GM18517 (cell line): ENCODE measurements at regions not wholly inside any gene's neighbourhood (a gene's known extent, or its start where the extent isn't known, plus 50 kb on each side); places are given as distances from the start of the nearest gene placed in this dataset.
"Not testable (repeated sequence)": the region's sequence is repeated elsewhere in the genome, so short reads cannot be mapped to it uniquely, and the experiment has no call there.

ENCODE experiments used
- ATAC-seq: cut with Tn5 transposase; IDR thresholded peaks from one replicate; pipeline ENCODE4 v1.9.1; 2021; ENCODE audit warnings: mild to moderate bottlenecking, moderate library complexity; ENCODE audit not compliant: unreplicated experiment

GRCh38 chr12:83971781-83972180, 940.8 kb downstream of the SLC6A15 start:
- no peak for ATAC-seq

GRCh38 chr12:83960767-83961166, 951.8 kb downstream of the SLC6A15 start:
- ATAC-seq: no peak

- no peak for ATAC-seq
Measured at GRCh38 chr12:83958997-83959396, 953.6 kb downstream of the SLC6A15 start.

GRCh38 chr12:83954956-83955601, 957.5 kb downstream of the SLC6A15 start:
- ATAC-seq: no peak

GRCh38 chr12:83954071-83954789, 958.4 kb downstream of the SLC6A15 start:
- no peak for ATAC-seq

- no peak for ATAC-seq
Measured at GRCh38 chr12:83945871-83946270, 966.7 kb downstream of the SLC6A15 start.

- ATAC-seq: no peak
Measured at GRCh38 chr12:83939718-83940117, 972.9 kb downstream of the SLC6A15 start.

GRCh38 chr12:83933615-83934014, 979.0 kb downstream of the SLC6A15 start:
- ATAC-seq: no peak

GRCh38 chr12:83932011-83932410, 980.6 kb downstream of the SLC6A15 start:
- no peak for ATAC-seq

- no peak for ATAC-seq
Measured at GRCh38 chr12:83931451-83931850, 981.1 kb downstream of the SLC6A15 start.

- ATAC-seq: not testable (repeated sequence)
Measured at GRCh38 chr12:83929792-83930191, 982.8 kb downstream of the SLC6A15 start.

- no peak for ATAC-seq
Measured at GRCh38 chr12:83920821-83921547, 991.6 kb downstream of the SLC6A15 start.

GRCh38 chr12:83919081-83919480, 993.5 kb downstream of the SLC6A15 start:
- ATAC-seq: no peak

GRCh38 chr12:83904175-83904574, 1008.4 kb downstream of the SLC6A15 start:
- no peak for ATAC-seq

GRCh38 chr12:83896416-83896815, 1016.2 kb downstream of the SLC6A15 start:
- ATAC-seq: no peak

- ATAC-seq: no peak
Measured at GRCh38 chr12:83893101-83893500, 1019.5 kb downstream of the SLC6A15 start.

- ATAC-seq: no peak
Measured at GRCh38 chr12:83889745-83890144, 1022.9 kb downstream of the SLC6A15 start.

GRCh38 chr12:83886479-83886878, 1026.1 kb downstream of the SLC6A15 start:
- no peak for ATAC-seq

- not testable (repeated sequence) for ATAC-seq
Measured at GRCh38 chr12:83870921-83871599, 1041.5 kb downstream of the SLC6A15 start.

- no peak for ATAC-seq
Measured at GRCh38 chr12:83866477-83866876, 1046.1 kb downstream of the SLC6A15 start.

GRCh38 chr12:83865431-83865830, 1047.2 kb downstream of the SLC6A15 start:
- no peak for ATAC-seq
